HL-60 (cell line): ENCODE measurements at regions not wholly inside any gene's neighbourhood (a gene's known extent, or its start where the extent isn't known, plus 50 kb on each side); places are given as distances from the start of the nearest gene placed in this dataset.

Experiments used
- DNase-seq, 2 experiments: peaks; one replicate each; pipeline ENCODE4 v3.0.0-alpha.2; 2010 to 2020; ENCODE audit warnings: low read depth in 1 of 2, low spot score in 1 of 2
- H3K27ac ChIP-seq: fragments of 250-450 bp; sonication (Bioruptor Pico); replicated peaks from 2 replicates; pipeline ENCODE4 v1.5.1; 2020; ENCODE audit warnings: mild to moderate bottlenecking, moderate library complexity
- H3K27me3 ChIP-seq: fragments of 250-450 bp; sonication (Bioruptor Pico); 2 replicates; pipeline ENCODE4 v1.5.1; 2021; ENCODE audit warnings: mild to moderate bottlenecking, moderate library complexity; ENCODE audit not compliant: insufficient read depth, poor library complexity, severe bottlenecking
- H3K4me3 ChIP-seq: replicated peaks from 2 replicates; pipeline ENCODE4 v1.5.1; 2011; ENCODE audit warnings: mild to moderate bottlenecking, control low read depth, low read length; ENCODE audit not compliant: insufficient read depth
- CTCF ChIP-seq: IDR thresholded peaks from one replicate; pipeline ENCODE4 v1.5.1; 2011; ENCODE audit warnings: low read length, control low read depth, inconsistent platforms; ENCODE audit not compliant: insufficient read depth
- GABPA ChIP-seq: IDR thresholded peaks from 2 replicates; pipeline ENCODE4 v1.6.1; 2012; ENCODE audit warnings: low read depth
- POLR2AphosphoS5 ChIP-seq: IDR thresholded peaks from 2 replicates; pipeline ENCODE4 v1.6.1; 2012; ENCODE audit warnings: low read depth
- REST ChIP-seq: IDR thresholded peaks from 2 replicates; pipeline ENCODE4 v1.6.1; 2012; ENCODE audit warnings: low read depth; ENCODE audit not compliant: insufficient replicate concordance
- SPI1 ChIP-seq: IDR thresholded peaks from 2 replicates; pipeline ENCODE4 v1.6.1; 2012; ENCODE audit warnings: low read depth, mild to moderate bottlenecking, borderline replicate concordance

GRCh38 chr2:109059474-109060165 lies 69.4 kb upstream of the SH3RF3 start:
- Histone ChIP-seq H3K4me3 (no peak overlapping the region), H3K27me3 (no peaks in the 10 kb centered on the region), H3K27ac (no peak overlapping the region)
- no peak for DNase-seq
- TF ChIP-seq GABPA (no peak), REST (no peak), SPI1 (no peak), POLR2AphosphoS5 (no peak), CTCF (no peak)

GRCh38 chr2:109058802-109059201 lies 69.8 kb upstream of the EDAR start:
- Histone ChIP-seq H3K4me3 (no peak overlapping the region), H3K27ac (no peak overlapping the region), H3K27me3 (no peaks in the 10 kb centered on the region)
- no peak for DNase-seq
- TF ChIP-seq REST (no peak), GABPA (no peak), CTCF (no peak), POLR2AphosphoS5 (no peak), SPI1 (no peak)

- H3K27ac ChIP-seq = no peak overlapping the region
- no peak overlapping the region for H3K4me3 ChIP-seq
- no peaks in the 10 kb centered on the region for H3K27me3 ChIP-seq
- TF ChIP-seq REST (no peak), POLR2AphosphoS5 (no peak), CTCF (no peak), GABPA (no peak), SPI1 (no peak)
- DNase-seq = no peak
These were observed 69.2 kb upstream of the EDAR start for GRCh38 chr2:109058191-109058632.
